ENCODE measurements at regions not wholly inside any gene's neighbourhood (a gene's known extent, or its start where the extent isn't known, plus 50 kb on each side); places are given as distances from the start of the nearest gene placed in this dataset.

GRCh38 chr20:19849341-19850197 lies 91.5 kb downstream of the RIN2 start:
- TF ChIP-seq, protein P1, sequence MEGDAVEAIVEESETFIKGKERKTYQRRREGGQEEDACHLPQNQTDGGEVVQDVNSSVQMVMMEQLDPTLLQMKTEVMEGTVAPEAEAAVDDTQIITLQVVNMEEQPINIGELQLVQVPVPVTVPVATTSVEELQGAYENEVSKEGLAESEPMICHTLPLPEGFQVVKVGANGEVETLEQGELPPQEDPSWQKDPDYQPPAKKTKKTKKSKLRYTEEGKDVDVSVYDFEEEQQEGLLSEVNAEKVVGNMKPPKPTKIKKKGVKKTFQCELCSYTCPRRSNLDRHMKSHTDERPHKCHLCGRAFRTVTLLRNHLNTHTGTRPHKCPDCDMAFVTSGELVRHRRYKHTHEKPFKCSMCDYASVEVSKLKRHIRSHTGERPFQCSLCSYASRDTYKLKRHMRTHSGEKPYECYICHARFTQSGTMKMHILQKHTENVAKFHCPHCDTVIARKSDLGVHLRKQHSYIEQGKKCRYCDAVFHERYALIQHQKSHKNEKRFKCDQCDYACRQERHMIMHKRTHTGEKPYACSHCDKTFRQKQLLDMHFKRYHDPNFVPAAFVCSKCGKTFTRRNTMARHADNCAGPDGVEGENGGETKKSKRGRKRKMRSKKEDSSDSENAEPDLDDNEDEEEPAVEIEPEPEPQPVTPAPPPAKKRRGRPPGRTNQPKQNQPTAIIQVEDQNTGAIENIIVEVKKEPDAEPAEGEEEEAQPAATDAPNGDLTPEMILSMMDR (conservative IDR thresholded peaks at IDR 0.05), result no peak
- TF ChIP-seq EZH2 (IDR thresholded peaks at IDR 0.05; ENCODE audit: low read depth), result no peak
- Histone ChIP-seq H3K9me2 (ENCODE audit: insufficient read depth) (no peaks in the 10 kb centered on the region), H3K4me2 (no peak overlapping the region), H3K27me3 (ENCODE audit: insufficient read depth, low read depth) (no peaks in the 10 kb centered on the region), H3K9me3 (ENCODE audit: insufficient read depth, low read depth) (no peaks in the 10 kb centered on the region), H3K36me3 (ENCODE audit: low read depth) (no peaks in the 10 kb centered on the region), H3K79me2 (ENCODE audit: low read depth) (no peaks in the 10 kb centered on the region), H4K20me1 (ENCODE audit: insufficient read depth) (no peaks in the 10 kb centered on the region), H2AFZ (no peak overlapping the region), H3K27ac (no peak overlapping the region), H3K4me1 (replicated peaks; ENCODE audit: insufficient read depth) (no peaks in the 10 kb centered on the region), H3K4me3 (no peak overlapping the region), H3F3A (ENCODE audit: insufficient read depth, low read depth) (no peaks in the 10 kb centered on the region)
- CTCF ChIA-PET, result no interaction called here
- DNase-seq, result no peak
- intact Hi-C loops (cut with micrococcal nuclease; ENCODE audit: unreplicated experiment), result no loop called here
- POLR2A ChIA-PET (ENCODE audit: unreplicated experiment), result no interaction called here
- no TSS peak for BruUV-seq (replicated peaks)

DNA sequence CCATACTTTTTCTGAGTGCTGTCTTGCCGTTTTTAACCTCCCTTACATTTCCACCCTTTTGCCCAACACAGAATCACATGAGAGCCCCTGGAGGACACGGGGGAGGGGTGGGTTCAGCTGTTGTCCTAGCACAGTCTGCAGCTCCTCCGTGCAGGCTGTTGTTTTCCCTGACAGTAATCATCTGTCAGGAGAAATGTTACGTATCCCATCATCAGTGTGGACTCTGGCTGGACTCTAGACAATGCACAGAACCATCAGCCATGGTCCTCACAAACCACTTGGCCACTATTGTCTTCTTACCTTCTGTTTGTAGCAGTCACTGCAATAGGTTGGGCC lies 92.1 kb downstream of the RIN2 start:
- no peak for DNase-seq
- Histone ChIP-seq H2AFZ (no peak overlapping the region), H3K4me2 (no peak overlapping the region), H4K20me1 (ENCODE audit: insufficient read depth) (no peaks in the 10 kb centered on the region), H3K4me3 (no peak overlapping the region), H3K36me3 (ENCODE audit: low read depth) (no peaks in the 10 kb centered on the region), H3K9me3 (ENCODE audit: insufficient read depth, low read depth) (no peaks in the 10 kb centered on the region), H3K27ac (no peak overlapping the region), H3K27me3 (ENCODE audit: insufficient read depth, low read depth) (no peaks in the 10 kb centered on the region), H3K9me2 (ENCODE audit: insufficient read depth) (no peaks in the 10 kb centered on the region), H3F3A (ENCODE audit: insufficient read depth, low read depth) (no peaks in the 10 kb centered on the region), H3K79me2 (ENCODE audit: low read depth) (no peaks in the 10 kb centered on the region), H3K4me1 (replicated peaks; ENCODE audit: insufficient read depth) (no peaks in the 10 kb centered on the region)
- no TSS peak for BruUV-seq (replicated peaks)
- TF ChIP-seq, protein P1 (conservative IDR thresholded peaks at IDR 0.05), result no peak
- TF ChIP-seq EZH2 (IDR thresholded peaks at IDR 0.05; ENCODE audit: low read depth), result no peak
- CTCF ChIA-PET, result no interaction called here
- intact Hi-C loops (cut with micrococcal nuclease; ENCODE audit: unreplicated experiment), result no loop called here
- POLR2A ChIA-PET (ENCODE audit: unreplicated experiment), result no interaction called here

DNA sequence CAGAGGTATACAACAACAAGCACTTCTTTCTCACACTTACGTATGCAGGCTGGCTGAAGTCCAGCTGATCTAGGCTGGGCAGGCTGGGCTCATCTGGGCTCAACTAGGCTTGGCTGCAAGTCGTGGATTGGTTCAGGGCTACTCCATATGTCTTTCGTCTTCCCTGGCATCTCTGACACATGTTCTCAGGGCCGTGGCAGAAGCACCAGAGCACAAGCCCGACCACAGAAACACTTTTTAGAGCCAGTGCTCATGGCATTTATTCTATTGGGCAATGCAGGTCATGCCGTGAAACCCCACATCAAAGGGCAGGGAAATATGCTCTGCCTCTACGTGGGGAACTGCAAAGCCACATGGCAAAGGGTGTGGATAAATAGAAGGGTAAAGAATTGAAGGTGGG lies 93.8 kb downstream of the RIN2 start:
- BruUV-seq (replicated peaks), result no TSS peak
- TF ChIP-seq, protein P1 (conservative IDR thresholded peaks at IDR 0.05), result no peak
- no peak for TF ChIP-seq EZH2 (IDR thresholded peaks at IDR 0.05; ENCODE audit: low read depth)
- Histone ChIP-seq H3K27ac (no peak overlapping the region), H3K36me3 (ENCODE audit: low read depth) (no peaks in the 10 kb centered on the region), H3K79me2 (ENCODE audit: low read depth) (no peaks in the 10 kb centered on the region), H4K20me1 (ENCODE audit: insufficient read depth) (no peaks in the 10 kb centered on the region), H3K4me2 (no peak overlapping the region), H3K4me1 (replicated peaks; ENCODE audit: insufficient read depth) (no peaks in the 10 kb centered on the region), H2AFZ (no peak overlapping the region), H3K4me3 (no peak overlapping the region), H3K9me3 (ENCODE audit: insufficient read depth, low read depth) (no peaks in the 10 kb centered on the region), H3K27me3 (ENCODE audit: insufficient read depth, low read depth) (no peaks in the 10 kb centered on the region), H3K9me2 (ENCODE audit: insufficient read depth) (no peaks in the 10 kb centered on the region), H3F3A (ENCODE audit: insufficient read depth, low read depth) (no peaks in the 10 kb centered on the region)
- ChIA-PET POLR2A (ENCODE audit: unreplicated experiment) (no interaction called here), CTCF (no interaction called here)
- DNase-seq, result no peak
- intact Hi-C loops (cut with micrococcal nuclease; ENCODE audit: unreplicated experiment), result no loop called here
